SK-N-SH (cell line): ENCODE measurements at regions not wholly inside any gene's neighbourhood (a gene's known extent, or its start where the extent isn't known, plus 50 kb on each side); places are given as distances from the start of the nearest gene placed in this dataset.

Experiments used
- CTCF ChIA-PET: fragments of 300-600, 350-600 bp; formaldehyde crosslinking; extraction: SDS; loops from one replicate; lab custom pipeline; 2021; lab: Yijun Ruan, JAX
- POLR2A ChIA-PET: fragments of 350-600 bp; sonication (Branson Sonifier 250); formaldehyde crosslinking; extraction: SDS; loops from one replicate; lab custom pipeline; 2020; ENCODE audit warnings: antibody characterized with exemption, inconsistent platforms; lab: Yijun Ruan, JAX
- DNase-seq: peaks from one replicate; pipeline ENCODE4 v3.0.0; 2012
- H2AFZ ChIP-seq: fragments of 200-600 bp; sonication (generic); 2 replicates; pipeline ENCODE4 v1.8.1; 2016; ENCODE audit warnings: antibody characterized with exemption, mild to moderate bottlenecking, low read depth
- H3F3A ChIP-seq: fragments of 200-600 bp; sonication (generic); replicated peaks from 2 replicates; pipeline ENCODE3; 2016; ENCODE audit warnings: antibody characterized with exemption, mild to moderate bottlenecking; ENCODE audit not compliant: insufficient read depth
- H3K27ac ChIP-seq, 2 experiments: fragments of 200-500 bp in 1 of 2; fragments of 200-600 bp in 1 of 2; sonication (Bioruptor generic) in 1 of 2; sonication (generic), shearing (Covaris generic) in 1 of 2; 2 replicates each; pipeline versions ENCODE4 v1.5.1 to v1.6.1; 2014 to 2016; ENCODE audit warnings: low read depth in 2 of 2, inconsistent platforms in 1 of 2, low read length in 1 of 2, mild to moderate bottlenecking in 1 of 2, mixed read lengths in 1 of 2
- H3K27me3 ChIP-seq: fragments of 200-600 bp; sonication (generic), shearing (Covaris generic); 2 replicates; pipeline ENCODE4 v1.6.1; 2016; ENCODE audit warnings: mixed run types; ENCODE audit not compliant: insufficient read depth
- H3K36me3 ChIP-seq, 2 experiments: fragments of 200-500 bp in 1 of 2; fragments of 200-600 bp in 1 of 2; sonication (Bioruptor generic) in 1 of 2; sonication (generic) in 1 of 2; replicated peaks in 1 of 2; 2 replicates each; pipeline versions ENCODE3 to v1.5.1; 2014 to 2016; ENCODE audit warnings: low read length in 1 of 2, mild to moderate bottlenecking in 1 of 2; ENCODE audit not compliant: insufficient read depth in 2 of 2, control insufficient read depth in 1 of 2
- H3K4me1 ChIP-seq, 2 experiments: fragments of 200-500 bp in 1 of 2; fragments of 200-600 bp in 1 of 2; sonication (Bioruptor generic) in 1 of 2; sonication (generic), shearing (Covaris generic) in 1 of 2; 2 replicates each; pipeline versions ENCODE4 v1.5.1 to v1.6.1; 2014 to 2016; ENCODE audit warnings: low read depth in 1 of 2, low read length in 1 of 2, mixed run types in 1 of 2; ENCODE audit not compliant: insufficient read depth in 2 of 2, control insufficient read depth in 1 of 2
- H3K4me2 ChIP-seq: fragments of 200-600 bp; sonication (generic), shearing (Covaris generic); 2 replicates; pipeline ENCODE4 v1.6.1; 2017; ENCODE audit warnings: mixed run types
- H3K4me3 ChIP-seq, 2 experiments: fragments of 200-500 bp in 1 of 2; fragments of 200-600 bp in 1 of 2; sonication (Bioruptor generic) in 1 of 2; sonication (generic), shearing (Covaris generic) in 1 of 2; 2 replicates each; pipeline versions ENCODE4 v1.5.1 to v1.8.1; 2014 to 2016; ENCODE audit warnings: low read depth in 2 of 2, inconsistent platforms in 1 of 2, low read length in 1 of 2, mild to moderate bottlenecking in 1 of 2, mixed read lengths in 1 of 2, moderate library complexity in 1 of 2
- H3K79me2 ChIP-seq: fragments of 200-600 bp; sonication (generic); 2 replicates; pipeline ENCODE4 v1.8.1; 2017; ENCODE audit warnings: mild to moderate bottlenecking; ENCODE audit not compliant: insufficient read depth
- H3K9ac ChIP-seq: fragments of 200-600 bp; sonication (generic); 2 replicates; pipeline ENCODE4 v1.6.1; 2017; ENCODE audit warnings: mixed run types
- H3K9me2 ChIP-seq: fragments of 200-600 bp; sonication (generic); 2 replicates; pipeline ENCODE4 v1.6.1; 2017; ENCODE audit warnings: mixed run types
- H3K9me3 ChIP-seq: fragments of 200-600 bp; sonication (generic); 2 replicates; pipeline ENCODE4 v1.6.1; 2017; ENCODE audit warnings: mixed run types, mild to moderate bottlenecking, moderate library complexity
- H4K20me1 ChIP-seq: fragments of 200-600 bp; sonication (generic); 2 replicates; pipeline ENCODE4 v1.6.1; 2017; ENCODE audit warnings: mild to moderate bottlenecking, mixed run types; ENCODE audit not compliant: insufficient read depth
- FOXJ3 ChIP-seq: sonication (generic); formaldehyde crosslinking; IDR thresholded peaks from 2 replicates; pipeline ENCODE4 v1.5.1; 2020; ENCODE audit warnings: mild to moderate bottlenecking, missing genetic modification reagents
- FOXM1 ChIP-seq: IDR thresholded peaks from 2 replicates; pipeline ENCODE4 v1.4.0; 2012; ENCODE audit warnings: low read depth, mild to moderate bottlenecking
- MEF2A ChIP-seq: IDR thresholded peaks from 2 replicates; pipeline ENCODE4 v1.4.0; 2012; ENCODE audit warnings: low read depth, borderline replicate concordance
- POLR2AphosphoS5 ChIP-seq: IDR thresholded peaks from 2 replicates; pipeline ENCODE4 v1.6.1; 2012; ENCODE audit warnings: low read depth, low read length
- RAD21 ChIP-seq: IDR thresholded peaks from 2 replicates; pipeline ENCODE4 v1.6.1; 2012; ENCODE audit warnings: mild to moderate bottlenecking, low read length
- RCOR1 ChIP-seq: fragments of 150-350 bp; IDR thresholded peaks from 2 replicates; pipeline ENCODE4 v1.6.1; 2017; ENCODE audit warnings: antibody characterized with exemption, low read length
- RFX5 ChIP-seq: IDR thresholded peaks from 2 replicates; pipeline ENCODE4 v1.6.1; 2012; ENCODE audit warnings: mild to moderate bottlenecking, improper control_type of control experiment, low read length
- WGBS: methylation state at CpG from one replicate; pipeline ENCODE4 v1.1.6; 2017; ENCODE audit warnings: low lambda C conversion rate; 5-methylcytosine and 5-hydroxymethylcytosine counted together
- TF ChIP-seq, protein P1 (sequence below): IDR thresholded peaks from 2 replicates; pipeline ENCODE4 v1.4.0; 2012; ENCODE audit warnings: low read depth, borderline replicate concordance
- TF ChIP-seq, protein P2 (sequence below): IDR thresholded peaks from 2 replicates; pipeline ENCODE4 v1.4.0; 2012; ENCODE audit warnings: low read depth
- TF ChIP-seq, protein P3 (sequence below): fragments of 200-600 bp; sonication (generic); IDR thresholded peaks from 2 replicates; pipeline ENCODE4 v1.6.1; 2017; ENCODE audit warnings: antibody characterized with exemption, mild to moderate bottlenecking, moderate library complexity

DNA sequence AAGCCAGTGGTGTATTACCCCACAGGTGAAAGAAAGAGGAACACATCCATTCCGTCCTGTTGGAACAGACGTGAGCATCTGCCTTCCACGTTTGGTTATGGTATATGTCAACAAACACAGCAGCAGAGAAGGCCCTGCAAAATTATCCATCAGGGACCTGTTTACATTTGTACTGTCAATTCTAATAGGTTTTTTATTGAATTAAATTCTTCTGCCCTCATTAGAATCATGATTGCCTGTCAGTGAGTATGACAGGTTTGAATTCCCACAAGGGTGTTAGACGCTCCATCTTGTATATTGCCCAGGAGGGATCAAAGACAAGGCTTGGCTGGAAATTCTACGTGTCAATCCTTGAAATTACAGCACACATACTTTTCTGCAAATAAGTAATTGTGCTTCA lies 339.9 kb upstream of the NOCT start:
- H4K20me1 ChIP-seq: no peaks in the 10 kb centered on the region
- H3K27me3 ChIP-seq: no peaks in the 10 kb centered on the region
- H3K27ac ChIP-seq: no peak overlapping the region
- no peak for DNase-seq
- H3K4me3 ChIP-seq: no peak overlapping the region
- no peak overlapping the region for H3K4me2 ChIP-seq
- H3K4me1 ChIP-seq: no peaks in the 10 kb centered on the region; a peak in 1 of 4 replicates
- no peaks in the 10 kb centered on the region for H3K36me3 ChIP-seq
- no peaks in the 10 kb centered on the region for H3K9me2 ChIP-seq
- WGBS: 80% methylated on average over 5 of the region's 5 CpGs
- TF ChIP-seq, protein P1, sequence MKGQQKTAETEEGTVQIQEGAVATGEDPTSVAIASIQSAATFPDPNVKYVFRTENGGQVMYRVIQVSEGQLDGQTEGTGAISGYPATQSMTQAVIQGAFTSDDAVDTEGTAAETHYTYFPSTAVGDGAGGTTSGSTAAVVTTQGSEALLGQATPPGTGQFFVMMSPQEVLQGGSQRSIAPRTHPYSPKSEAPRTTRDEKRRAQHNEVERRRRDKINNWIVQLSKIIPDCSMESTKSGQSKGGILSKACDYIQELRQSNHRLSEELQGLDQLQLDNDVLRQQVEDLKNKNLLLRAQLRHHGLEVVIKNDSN: no peak
- TF ChIP-seq POLR2AphosphoS5 (no peak), RAD21 (no peak), FOXJ3 (CRISPR knock-in tag) (no peak), RFX5 (no peak), MEF2A (no peak)
- TF ChIP-seq, protein P2, sequence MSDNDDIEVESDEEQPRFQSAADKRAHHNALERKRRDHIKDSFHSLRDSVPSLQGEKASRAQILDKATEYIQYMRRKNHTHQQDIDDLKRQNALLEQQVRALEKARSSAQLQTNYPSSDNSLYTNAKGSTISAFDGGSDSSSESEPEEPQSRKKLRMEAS: no peak
- H3K9me3 ChIP-seq: no peaks in the 10 kb centered on the region
- no peak overlapping the region for H3K9ac ChIP-seq
- H3K79me2 ChIP-seq: no peaks in the 10 kb centered on the region
- no peaks in the 10 kb centered on the region for H3F3A ChIP-seq
- CTCF ChIA-PET: no interaction called here
- no peak overlapping the region for H2AFZ ChIP-seq
- POLR2A ChIA-PET: no interaction called here

DNA sequence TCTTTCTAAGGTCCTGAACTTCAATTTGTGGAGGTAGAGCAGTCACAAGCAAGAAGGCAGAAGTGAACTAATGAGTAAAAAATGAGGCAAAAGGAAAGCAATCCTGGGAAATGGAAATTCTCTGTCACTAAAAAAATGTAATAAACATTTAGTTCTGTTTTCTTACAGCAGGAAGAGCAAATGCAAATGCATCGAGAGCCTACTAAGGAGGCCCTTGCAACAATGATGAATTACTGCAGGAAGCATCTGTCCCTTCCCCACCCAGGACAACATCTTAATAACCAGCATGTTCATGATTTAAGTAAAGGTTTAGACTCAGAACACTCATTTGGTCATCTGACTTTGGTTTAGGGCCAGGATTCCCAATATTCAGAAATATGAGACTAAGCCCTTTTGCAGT lies 341.4 kb upstream of the NOCT start:
- Histone ChIP-seq H3K9ac (no peak overlapping the region), H3K27ac (no peak overlapping the region), H3K79me2 (no peaks in the 10 kb centered on the region), H3K4me1 (no peaks in the 10 kb centered on the region; a peak in 1 of 4 replicates), H3K4me3 (no peak overlapping the region), H3K4me2 (no peak overlapping the region), H3K36me3 (no peaks in the 10 kb centered on the region), H3K27me3 (no peaks in the 10 kb centered on the region), H2AFZ (no peak overlapping the region), H3K9me2 (no peaks in the 10 kb centered on the region), H3K9me3 (no peaks in the 10 kb centered on the region), H3F3A (no peaks in the 10 kb centered on the region), H4K20me1 (no peaks in the 10 kb centered on the region)
- 87% methylated on average over 1 of the region's 1 CpG for WGBS
- POLR2A ChIA-PET: no interaction called here
- TF ChIP-seq FOXM1: no peak
- TF ChIP-seq, protein P3, sequence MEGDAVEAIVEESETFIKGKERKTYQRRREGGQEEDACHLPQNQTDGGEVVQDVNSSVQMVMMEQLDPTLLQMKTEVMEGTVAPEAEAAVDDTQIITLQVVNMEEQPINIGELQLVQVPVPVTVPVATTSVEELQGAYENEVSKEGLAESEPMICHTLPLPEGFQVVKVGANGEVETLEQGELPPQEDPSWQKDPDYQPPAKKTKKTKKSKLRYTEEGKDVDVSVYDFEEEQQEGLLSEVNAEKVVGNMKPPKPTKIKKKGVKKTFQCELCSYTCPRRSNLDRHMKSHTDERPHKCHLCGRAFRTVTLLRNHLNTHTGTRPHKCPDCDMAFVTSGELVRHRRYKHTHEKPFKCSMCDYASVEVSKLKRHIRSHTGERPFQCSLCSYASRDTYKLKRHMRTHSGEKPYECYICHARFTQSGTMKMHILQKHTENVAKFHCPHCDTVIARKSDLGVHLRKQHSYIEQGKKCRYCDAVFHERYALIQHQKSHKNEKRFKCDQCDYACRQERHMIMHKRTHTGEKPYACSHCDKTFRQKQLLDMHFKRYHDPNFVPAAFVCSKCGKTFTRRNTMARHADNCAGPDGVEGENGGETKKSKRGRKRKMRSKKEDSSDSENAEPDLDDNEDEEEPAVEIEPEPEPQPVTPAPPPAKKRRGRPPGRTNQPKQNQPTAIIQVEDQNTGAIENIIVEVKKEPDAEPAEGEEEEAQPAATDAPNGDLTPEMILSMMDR: no peak
- no peak for TF ChIP-seq RCOR1
- TF ChIP-seq, protein P1: no peak
- CTCF ChIA-PET: no interaction called here
- DNase-seq: no peak
